ENCODE measurements at regions not wholly inside any gene's neighbourhood (a gene's known extent, or its start where the extent isn't known, plus 50 kb on each side); places are given as distances from the start of the nearest gene placed in this dataset.

DNA sequence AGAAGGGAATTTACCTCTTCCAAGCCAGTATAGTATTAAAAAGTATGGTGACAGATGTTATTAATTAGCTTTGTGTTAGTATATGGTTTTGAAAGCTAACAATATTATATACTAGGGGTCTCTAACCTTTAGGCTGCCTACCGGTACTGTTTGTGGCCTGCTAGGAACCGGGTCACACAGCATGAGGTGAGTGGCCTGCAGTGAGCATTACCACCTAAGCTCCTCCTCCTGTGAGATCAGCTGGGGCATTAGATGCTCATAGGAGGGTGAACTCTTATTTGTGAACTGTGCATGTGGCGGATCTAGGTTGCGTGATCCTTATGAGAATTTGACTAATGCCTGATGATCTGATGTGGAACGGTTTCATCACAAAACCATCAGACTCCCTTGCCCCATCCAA is 583.4 kb upstream of the CDH2 start:
- Histone ChIP-seq H3K36me3 (no peaks in the 10 kb centered on the region), H3K4me3 (no peak overlapping the region), H3K9me3 (replicated peaks) (no peaks in the 10 kb centered on the region), H3K27ac (replicated peaks) (no peak overlapping the region), H3K27me3 (ENCODE audit: low read depth) (no peaks in the 10 kb centered on the region), H3K4me1 (no peaks in the 10 kb centered on the region)
- no peak for DNase-seq
- intact Hi-C loops (cut with micrococcal nuclease) = no loop called here
- TF ChIP-seq, protein P1, sequence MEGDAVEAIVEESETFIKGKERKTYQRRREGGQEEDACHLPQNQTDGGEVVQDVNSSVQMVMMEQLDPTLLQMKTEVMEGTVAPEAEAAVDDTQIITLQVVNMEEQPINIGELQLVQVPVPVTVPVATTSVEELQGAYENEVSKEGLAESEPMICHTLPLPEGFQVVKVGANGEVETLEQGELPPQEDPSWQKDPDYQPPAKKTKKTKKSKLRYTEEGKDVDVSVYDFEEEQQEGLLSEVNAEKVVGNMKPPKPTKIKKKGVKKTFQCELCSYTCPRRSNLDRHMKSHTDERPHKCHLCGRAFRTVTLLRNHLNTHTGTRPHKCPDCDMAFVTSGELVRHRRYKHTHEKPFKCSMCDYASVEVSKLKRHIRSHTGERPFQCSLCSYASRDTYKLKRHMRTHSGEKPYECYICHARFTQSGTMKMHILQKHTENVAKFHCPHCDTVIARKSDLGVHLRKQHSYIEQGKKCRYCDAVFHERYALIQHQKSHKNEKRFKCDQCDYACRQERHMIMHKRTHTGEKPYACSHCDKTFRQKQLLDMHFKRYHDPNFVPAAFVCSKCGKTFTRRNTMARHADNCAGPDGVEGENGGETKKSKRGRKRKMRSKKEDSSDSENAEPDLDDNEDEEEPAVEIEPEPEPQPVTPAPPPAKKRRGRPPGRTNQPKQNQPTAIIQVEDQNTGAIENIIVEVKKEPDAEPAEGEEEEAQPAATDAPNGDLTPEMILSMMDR (IDR thresholded peaks at IDR 0.05; ENCODE audit: borderline replicate concordance) = no peak

GRCh38 chr18:28757466-28758008 is 580.6 kb upstream of the CDH2 start:
- Histone ChIP-seq H3K36me3 (no peaks in the 10 kb centered on the region), H3K4me3 (no peak overlapping the region), H3K9me3 (replicated peaks) (no peaks in the 10 kb centered on the region), H3K27ac (replicated peaks) (no peak overlapping the region), H3K27me3 (ENCODE audit: low read depth) (no peaks in the 10 kb centered on the region), H3K4me1 (no peaks in the 10 kb centered on the region)
- no peak for DNase-seq
- TF ChIP-seq, protein P1 (IDR thresholded peaks at IDR 0.05; ENCODE audit: borderline replicate concordance) = no peak
- intact Hi-C loops (cut with micrococcal nuclease) = no loop called here

GRCh38 chr18:28743115-28743514 is 566.2 kb upstream of the CDH2 start:
- intact Hi-C loops (cut with micrococcal nuclease) = no loop called here
- no peak for DNase-seq
- Histone ChIP-seq H3K36me3 (no peaks in the 10 kb centered on the region), H3K27me3 (ENCODE audit: low read depth) (no peaks in the 10 kb centered on the region), H3K4me3 (no peak overlapping the region), H3K27ac (replicated peaks) (no peak overlapping the region), H3K9me3 (replicated peaks) (no peaks in the 10 kb centered on the region), H3K4me1 (no peaks in the 10 kb centered on the region)
- TF ChIP-seq, protein P1 (IDR thresholded peaks at IDR 0.05; ENCODE audit: borderline replicate concordance) = no peak

DNA sequence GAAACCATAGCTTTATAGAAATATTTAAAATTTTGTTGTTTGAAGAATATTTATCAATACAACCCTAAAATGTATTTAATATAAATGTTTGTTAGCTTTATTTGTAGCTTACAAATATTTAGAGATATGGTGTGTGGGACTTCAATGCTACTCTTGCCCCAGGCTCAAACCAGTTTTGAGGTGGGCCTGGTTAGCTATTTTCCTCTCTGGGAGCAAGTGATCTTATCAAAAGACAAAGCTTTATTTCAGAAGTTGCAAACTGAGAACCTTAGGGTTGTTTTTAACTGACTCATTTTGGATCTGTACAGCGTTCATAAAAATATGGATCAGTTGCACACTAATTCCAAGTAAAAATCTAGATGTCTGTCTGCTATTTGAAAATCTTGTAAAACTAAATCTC is 563.6 kb upstream of the CDH2 start:
- Histone ChIP-seq H3K4me3 (no peak overlapping the region), H3K36me3 (no peaks in the 10 kb centered on the region), H3K9me3 (replicated peaks) (no peaks in the 10 kb centered on the region), H3K27ac (replicated peaks) (no peak overlapping the region), H3K27me3 (ENCODE audit: low read depth) (no peaks in the 10 kb centered on the region), H3K4me1 (no peaks in the 10 kb centered on the region)
- TF ChIP-seq, protein P1 (IDR thresholded peaks at IDR 0.05; ENCODE audit: borderline replicate concordance) = no peak
- intact Hi-C loops (cut with micrococcal nuclease) = no loop called here
- DNase-seq = no peak

DNA sequence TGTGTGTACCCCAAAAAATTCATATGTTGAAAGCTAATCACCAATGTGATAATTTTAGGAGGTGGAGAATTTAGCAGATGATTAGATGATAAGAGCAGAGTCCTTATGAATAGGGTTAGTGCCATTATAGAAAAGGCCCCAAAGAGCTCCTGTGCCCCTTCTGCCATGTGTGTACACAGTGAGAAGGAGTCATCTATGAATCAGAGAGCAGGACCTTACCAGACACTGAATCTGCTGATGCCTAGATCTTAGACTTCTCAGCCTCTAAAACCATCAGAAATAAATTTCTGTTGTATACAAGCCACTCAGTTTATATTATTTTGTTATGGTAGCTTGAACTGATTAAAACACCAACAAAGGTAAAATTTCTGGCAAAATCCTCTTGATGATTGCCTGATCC is 560.0 kb upstream of the CDH2 start:
- Histone ChIP-seq H3K4me3 (no peak overlapping the region), H3K9me3 (replicated peaks) (no peaks in the 10 kb centered on the region), H3K36me3 (no peaks in the 10 kb centered on the region), H3K27me3 (ENCODE audit: low read depth) (no peaks in the 10 kb centered on the region), H3K27ac (replicated peaks) (no peak overlapping the region), H3K4me1 (no peaks in the 10 kb centered on the region)
- no peak for DNase-seq
- intact Hi-C loops (cut with micrococcal nuclease) = no loop called here
- TF ChIP-seq, protein P1 (IDR thresholded peaks at IDR 0.05; ENCODE audit: borderline replicate concordance) = no peak
